Natural killer cell (primary cell): ENCODE measurements at regions not wholly inside any gene's neighbourhood (a gene's known extent, or its start where the extent isn't known, plus 50 kb on each side); places are given as distances from the start of the nearest gene placed in this dataset.

ENCODE experiments used
- ATAC-seq, 3 donors: fragments of 150-1000 bp in 2 of 3; fragments of 200-7000 bp in 1 of 3; cut with Tn5 transposase; 1 replicate in 1 of 3; 2 replicates in 2 of 3; pipeline ENCODE4 v1.10.0; 2021; ENCODE audit warnings: mild to moderate bottlenecking in 2 of 3, moderate library complexity in 2 of 3
- DNase-seq, 2 donors: peaks; one replicate each; pipeline versions ENCODE4 v3.0.0 to v3.0.0-alpha.2; 2013 to 2021; ENCODE audit warnings: mixed read lengths in 1 of 2
- H3K27ac ChIP-seq: one replicate; pipeline ENCODE4 v1.5.1; 2013; ENCODE audit warnings: mild to moderate bottlenecking, low read length
- H3K27me3 ChIP-seq: one replicate; pipeline ENCODE4 v1.6.1; 2013; ENCODE audit warnings: low read length; ENCODE audit not compliant: control insufficient read depth, insufficient read depth
- H3K36me3 ChIP-seq: one replicate; pipeline ENCODE4 v1.6.1; 2013; ENCODE audit warnings: low read length; ENCODE audit not compliant: control insufficient read depth, insufficient read depth
- H3K4me1 ChIP-seq: one replicate; pipeline ENCODE4 v1.6.1; 2013; ENCODE audit warnings: low read length; ENCODE audit not compliant: control insufficient read depth, insufficient read depth
- H3K4me3 ChIP-seq: one replicate; pipeline ENCODE4 v1.5.1; 2013; ENCODE audit warnings: low read length
- H3K9me3 ChIP-seq: one replicate; pipeline ENCODE4 v1.6.1; 2013; ENCODE audit warnings: low read length; ENCODE audit not compliant: control insufficient read depth, insufficient read depth
- H3K27ac Mint-ChIP-seq, 2 donors: one replicate each; pipeline ENCODE4 v1.8.0; 2022; ENCODE audit warnings: mild to moderate bottlenecking in 2 of 2, mixed read lengths in 2 of 2, moderate library complexity in 1 of 2
- H3K27me3 Mint-ChIP-seq, 2 donors: one replicate each; pipeline ENCODE4 v1.8.0; 2022; ENCODE audit warnings: low read depth in 2 of 2, mixed read lengths in 2 of 2
- H3K36me3 Mint-ChIP-seq: one replicate; pipeline ENCODE4 v1.8.0; 2022; ENCODE audit warnings: mixed read lengths
- H3K4me1 Mint-ChIP-seq, 2 donors: one replicate each; pipeline ENCODE4 v1.8.0; 2022; ENCODE audit warnings: mixed read lengths in 2 of 2
- H3K4me3 Mint-ChIP-seq: one replicate; pipeline ENCODE4 v1.8.0; 2022; ENCODE audit warnings: mild to moderate bottlenecking, moderate library complexity, mixed read lengths
- H3K9me3 Mint-ChIP-seq, 2 donors: one replicate each; pipeline ENCODE4 v1.8.0; 2022; ENCODE audit warnings: mixed read lengths in 2 of 2
- WGBS: methylation state at CpG from one replicate; pipeline ENCODE4 v1.1.7; 2013; ENCODE audit warnings: missing lambda C conversion rate; ENCODE audit not compliant: insufficient coverage; 5-methylcytosine and 5-hydroxymethylcytosine counted together
- intact Hi-C: fragments of 100-400 bp; cut with micrococcal nuclease; formaldehyde crosslinking; loops from one replicate; pipeline ENCODE4 v1.14.2; 2022
- TF ChIP-seq, protein P1 (sequence below): fragments of 200-600 bp; IDR thresholded peaks from one replicate; pipeline ENCODE4 v1.8.0; 2022; ENCODE audit warnings: antibody characterized with exemption

GRCh38 chr13:63607153-63607552 lies 2191.5 kb upstream of the PCDH20 start:
- Mint-ChIP-seq H3K27me3 (no peaks in the 10 kb centered on the region), H3K4me3 (no peak overlapping the region), H3K4me1 (no peaks in the 10 kb centered on the region), H3K36me3 (peaks cover 29% of the 10 kb centered on the region), H3K9me3 (peaks cover 21 to 28% of the 10 kb centered on the region in 2 donors), H3K27ac (no peak overlapping the region)
- no peak overlapping the region for H3K4me3 ChIP-seq
- no peaks in the 10 kb centered on the region for H3K36me3 ChIP-seq
- TF ChIP-seq, protein P1, sequence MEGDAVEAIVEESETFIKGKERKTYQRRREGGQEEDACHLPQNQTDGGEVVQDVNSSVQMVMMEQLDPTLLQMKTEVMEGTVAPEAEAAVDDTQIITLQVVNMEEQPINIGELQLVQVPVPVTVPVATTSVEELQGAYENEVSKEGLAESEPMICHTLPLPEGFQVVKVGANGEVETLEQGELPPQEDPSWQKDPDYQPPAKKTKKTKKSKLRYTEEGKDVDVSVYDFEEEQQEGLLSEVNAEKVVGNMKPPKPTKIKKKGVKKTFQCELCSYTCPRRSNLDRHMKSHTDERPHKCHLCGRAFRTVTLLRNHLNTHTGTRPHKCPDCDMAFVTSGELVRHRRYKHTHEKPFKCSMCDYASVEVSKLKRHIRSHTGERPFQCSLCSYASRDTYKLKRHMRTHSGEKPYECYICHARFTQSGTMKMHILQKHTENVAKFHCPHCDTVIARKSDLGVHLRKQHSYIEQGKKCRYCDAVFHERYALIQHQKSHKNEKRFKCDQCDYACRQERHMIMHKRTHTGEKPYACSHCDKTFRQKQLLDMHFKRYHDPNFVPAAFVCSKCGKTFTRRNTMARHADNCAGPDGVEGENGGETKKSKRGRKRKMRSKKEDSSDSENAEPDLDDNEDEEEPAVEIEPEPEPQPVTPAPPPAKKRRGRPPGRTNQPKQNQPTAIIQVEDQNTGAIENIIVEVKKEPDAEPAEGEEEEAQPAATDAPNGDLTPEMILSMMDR: no peak
- no peak overlapping the region for H3K27ac ChIP-seq
- intact Hi-C loops: no loop called here
- no CpG with 5 or more reads among the region's 1 CpG for WGBS
- H3K4me1 ChIP-seq: no peaks in the 10 kb centered on the region
- peaks cover 19% of the 10 kb centered on the region for H3K9me3 ChIP-seq
- ATAC-seq (no peak), DNase-seq (no peak)
- no peaks in the 10 kb centered on the region for H3K27me3 ChIP-seq

- ATAC-seq (no peak), DNase-seq (no peak)
- intact Hi-C loops: no loop called here
- Mint-ChIP-seq H3K4me1 (no peaks in the 10 kb centered on the region), H3K36me3 (peaks cover 29% of the 10 kb centered on the region), H3K4me3 (no peak overlapping the region), H3K9me3 (peaks cover 19 to 30% of the 10 kb centered on the region in 2 donors), H3K27ac (no peak overlapping the region), H3K27me3 (no peaks in the 10 kb centered on the region)
- no peak overlapping the region for H3K4me3 ChIP-seq
- TF ChIP-seq, protein P1: no peak
- H3K27ac ChIP-seq: no peak overlapping the region
- no peaks in the 10 kb centered on the region for H3K27me3 ChIP-seq
- no peaks in the 10 kb centered on the region for H3K36me3 ChIP-seq
- H3K9me3 ChIP-seq: peaks cover 19% of the 10 kb centered on the region
- H3K4me1 ChIP-seq: no peaks in the 10 kb centered on the region
These were observed 2190.3 kb upstream of the PCDH20 start for GRCh38 chr13:63605962-63606361.

DNA sequence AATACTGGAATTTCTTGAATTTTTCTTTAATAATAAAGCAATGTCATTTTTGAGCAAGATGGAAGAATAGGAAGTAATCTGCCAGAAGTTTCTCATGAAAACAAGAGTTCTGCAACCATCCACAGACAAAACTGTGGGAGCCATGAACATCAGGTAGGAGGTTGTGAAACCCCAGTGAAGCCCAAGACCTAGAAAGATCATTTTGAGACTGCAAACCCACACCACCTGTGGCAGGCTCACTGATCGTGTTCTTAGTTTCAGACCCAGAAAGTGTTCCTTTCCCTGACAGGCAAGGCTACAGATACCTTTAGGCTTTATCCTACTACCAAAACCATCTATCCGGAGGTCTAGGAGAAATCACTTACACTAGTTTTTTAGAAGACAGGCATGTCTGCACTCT lies 2189.8 kb upstream of the PCDH20 start:
- peaks cover 19% of the 10 kb centered on the region for H3K9me3 ChIP-seq
- no peak overlapping the region for H3K4me3 ChIP-seq
- intact Hi-C loops: no loop called here
- DNase-seq (no peak), ATAC-seq (no peak)
- H3K27ac ChIP-seq: no peak overlapping the region
- H3K27me3 ChIP-seq: no peaks in the 10 kb centered on the region
- no peaks in the 10 kb centered on the region for H3K4me1 Mint-ChIP-seq
- H3K4me3 Mint-ChIP-seq: no peak overlapping the region
- no peaks in the 10 kb centered on the region for H3K27me3 Mint-ChIP-seq
- peaks cover 19 to 32% of the 10 kb centered on the region in 2 donors for H3K9me3 Mint-ChIP-seq
- H3K27ac Mint-ChIP-seq: no peak overlapping the region
- H3K36me3 Mint-ChIP-seq: peaks cover 29% of the 10 kb centered on the region
- no peaks in the 10 kb centered on the region for H3K4me1 ChIP-seq
- TF ChIP-seq, protein P1: no peak
- no peaks in the 10 kb centered on the region for H3K36me3 ChIP-seq
- 86% methylated on average over 2 of the region's 2 CpGs for WGBS

DNA sequence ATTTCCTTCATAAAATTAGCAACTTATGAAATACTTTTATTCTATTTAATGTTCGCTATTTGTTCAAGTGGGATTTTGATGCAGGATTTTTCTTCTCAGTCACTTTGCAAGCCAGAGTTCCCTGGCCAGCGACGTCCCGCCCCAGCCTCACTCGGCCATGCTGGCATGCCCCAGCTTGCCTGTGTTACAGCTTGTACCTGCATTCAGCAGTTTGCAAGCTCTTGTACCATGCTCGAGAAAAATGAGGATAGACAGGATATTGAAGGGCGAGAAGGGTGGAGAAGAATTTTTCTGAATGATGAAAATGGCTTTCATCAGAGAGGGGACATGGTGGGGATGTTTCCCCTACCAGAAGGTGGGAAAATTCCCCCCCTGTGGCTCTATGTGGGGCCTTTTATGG lies 2180.2 kb upstream of the PCDH20 start:
- Mint-ChIP-seq H3K9me3 (peaks cover 7 to 9% of the 10 kb centered on the region in 2 donors), H3K4me3 (no peak overlapping the region), H3K27ac (no peak overlapping the region), H3K36me3 (no peaks in the 10 kb centered on the region), H3K4me1 (no peaks in the 10 kb centered on the region), H3K27me3 (no peaks in the 10 kb centered on the region)
- Histone ChIP-seq H3K4me3 (no peak overlapping the region), H3K4me1 (no peaks in the 10 kb centered on the region), H3K27me3 (no peaks in the 10 kb centered on the region), H3K27ac (no peak overlapping the region), H3K36me3 (no peaks in the 10 kb centered on the region), H3K9me3 (peaks cover 4% of the 10 kb centered on the region)
- DNase-seq (no peak), ATAC-seq (no peak)
- 89% methylated on average over 7 of the region's 7 CpGs for WGBS
- intact Hi-C loops: no loop called here
- TF ChIP-seq, protein P1: no peak
